Common myeloid progenitor, CD34-positive (primary cell): ENCODE measurements at regions not wholly inside any gene's neighbourhood (a gene's known extent, or its start where the extent isn't known, plus 50 kb on each side); places are given as distances from the start of the nearest gene placed in this dataset.

ENCODE experiments used
- CTCF ChIA-PET: fragments of 350-600 bp; sonication (Branson Sonifier 250); formaldehyde crosslinking; loops from one replicate; lab custom pipeline; 2021; ENCODE audit warnings: antibody characterized with exemption; lab: Charles Lee
- POLR2A ChIA-PET: fragments of 350-600 bp; sonication (Branson Sonifier 250); formaldehyde crosslinking; loops from one replicate; lab custom pipeline; 2021; ENCODE audit warnings: antibody characterized with exemption; lab: Charles Lee
- DNase-seq, 3 donors: peaks; one replicate each; pipeline versions ENCODE4 v3.0.0 to v3.0.0-alpha.2; 2013
- H3K27ac ChIP-seq, 2 experiments: 1 replicate in 1 of 2; 2 replicates in 1 of 2; pipeline ENCODE4 v1.7.0; 2013; ENCODE audit warnings: inconsistent platforms in 2 of 2, low read length in 2 of 2, mild to moderate bottlenecking in 2 of 2, low read depth in 1 of 2, moderate library complexity in 1 of 2; ENCODE audit not compliant: severe bottlenecking in 2 of 2, insufficient read depth in 1 of 2, poor library complexity in 1 of 2
- H3K27me3 ChIP-seq, 5 experiments: replicated peaks in 2 of 5; 1 replicate in 3 of 5; 2 replicates in 2 of 5; pipeline versions ENCODE4 v1.6.1 to v1.7.0; 2013; ENCODE audit warnings: low read length in 4 of 5, mild to moderate bottlenecking in 2 of 5, moderate library complexity in 2 of 5, inconsistent platforms in 1 of 5; ENCODE audit not compliant: insufficient read depth in 5 of 5, control insufficient read depth in 4 of 5
- H3K36me3 ChIP-seq, 4 experiments: 1 replicate in 2 of 4; 2 replicates in 2 of 4; pipeline versions ENCODE4 v1.6.1 to v1.7.0; 2013; ENCODE audit warnings: low read length in 3 of 4, control low read depth in 1 of 4, mild to moderate bottlenecking in 1 of 4; ENCODE audit not compliant: control insufficient read depth in 4 of 4, insufficient read depth in 4 of 4
- H3K4me1 ChIP-seq, 4 experiments: 1 replicate in 3 of 4; 2 replicates in 1 of 4; pipeline versions ENCODE4 v1.6.1 to v1.7.1; 2013; ENCODE audit warnings: low read length in 3 of 4, mild to moderate bottlenecking in 3 of 4, control low read depth in 1 of 4, inconsistent platforms in 1 of 4, moderate library complexity in 1 of 4; ENCODE audit not compliant: control insufficient read depth in 4 of 4, insufficient read depth in 4 of 4; ENCODE audit errors: control extremely low read depth in 1 of 4
- H3K4me3 ChIP-seq, 7 experiments: 1 replicate in 4 of 7; 2 replicates in 3 of 7; pipeline versions ENCODE4 v1.5.1 to v1.7.0; 2013; ENCODE audit warnings: mild to moderate bottlenecking in 7 of 7, low read length in 6 of 7, moderate library complexity in 6 of 7, inconsistent platforms in 2 of 7, low read depth in 2 of 7, control low read depth in 1 of 7; ENCODE audit not compliant: insufficient read depth in 4 of 7, control insufficient read depth in 1 of 7; ENCODE audit errors: extremely low read depth in 1 of 7
- H3K9me3 ChIP-seq, 5 experiments: 1 replicate in 4 of 5; 2 replicates in 1 of 5; pipeline versions ENCODE4 v1.6.1 to v1.7.1; 2013; ENCODE audit warnings: low read length in 4 of 5, mild to moderate bottlenecking in 2 of 5, inconsistent platforms in 1 of 5, low read depth in 1 of 5, moderate library complexity in 1 of 5; ENCODE audit not compliant: control insufficient read depth in 4 of 5, insufficient read depth in 2 of 5; ENCODE audit errors: control extremely low read depth in 1 of 5
- WGBS: methylation state at CpG from one replicate; pipeline ENCODE4 v1.1.5; 2013; ENCODE audit not compliant: insufficient coverage; 5-methylcytosine and 5-hydroxymethylcytosine counted together

DNA sequence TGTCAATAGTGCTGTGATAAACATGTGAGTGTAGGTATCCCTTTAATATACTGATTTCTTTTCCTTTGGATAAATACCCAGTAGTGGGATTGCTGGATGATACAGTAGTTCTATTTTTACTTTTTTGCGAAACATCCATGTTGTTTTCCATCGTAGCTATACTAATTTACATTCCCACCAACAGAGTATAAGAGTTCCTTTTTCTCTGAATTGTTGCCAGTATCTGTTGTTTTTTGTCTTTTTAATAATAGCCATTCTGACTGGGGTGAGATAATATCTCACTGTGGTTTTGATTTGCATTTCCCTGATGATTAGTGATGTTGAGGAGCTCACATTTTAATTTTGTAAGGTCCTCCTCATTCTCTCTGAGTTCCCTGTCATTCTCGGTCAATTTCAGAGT is 71.1 kb upstream of the NFIL3 start:
- H3K4me1 ChIP-seq: no peaks in the 10 kb centered on the region
- H3K9me3 ChIP-seq: peaks cover 0 to 3% (median 0%) of the 10 kb centered on the region in 5 experiments
- POLR2A ChIA-PET: no interaction called here
- no peak overlapping the region for H3K4me3 ChIP-seq
- DNase-seq: no peak
- CTCF ChIA-PET: no interaction called here
- peaks cover 0 to 3% (median 0%) of the 10 kb centered on the region in 5 experiments for H3K27me3 ChIP-seq
- no peaks in the 10 kb centered on the region for H3K36me3 ChIP-seq
- no peak overlapping the region for H3K27ac ChIP-seq
- WGBS: no CpG with 5 or more reads among the region's 3 CpGs

DNA sequence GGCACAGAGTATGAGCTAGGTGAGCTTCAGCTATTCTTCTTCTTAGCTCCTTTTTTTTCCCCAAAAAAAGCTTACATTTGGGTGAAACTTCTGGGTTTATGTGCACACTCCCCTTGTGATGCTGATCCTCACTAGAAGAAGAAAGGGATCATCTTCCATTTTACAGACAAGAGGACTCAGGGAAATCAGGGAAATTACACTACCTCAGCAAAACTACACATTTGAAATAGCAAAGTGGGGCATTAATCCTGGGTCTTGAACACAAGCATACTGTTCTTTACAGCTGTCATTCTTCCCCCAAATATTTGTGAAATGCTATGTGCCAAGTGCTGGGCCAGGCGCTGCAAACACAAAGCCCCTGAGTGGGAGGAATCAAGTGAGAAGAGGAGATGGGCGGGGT is 68.6 kb upstream of the NFIL3 start:
- 100% methylated on average over 1 of the region's 2 CpGs for WGBS
- Histone ChIP-seq H3K27me3 (peaks cover 0 to 3% (median 0%) of the 10 kb centered on the region in 5 experiments), H3K9me3 (peaks cover 0 to 3% (median 0%) of the 10 kb centered on the region in 5 experiments), H3K27ac (no peak overlapping the region), H3K4me1 (no peaks in the 10 kb centered on the region), H3K4me3 (no peak overlapping the region), H3K36me3 (no peaks in the 10 kb centered on the region)
- ChIA-PET POLR2A (no interaction called here), CTCF (interaction anchor here (1.2 to 1.3 kb wide), 2 partner anchors 22 to 35 kb away, joined by 4 read pairs; no protein-coding TSS in a partner anchor)
- no peak for DNase-seq

DNA sequence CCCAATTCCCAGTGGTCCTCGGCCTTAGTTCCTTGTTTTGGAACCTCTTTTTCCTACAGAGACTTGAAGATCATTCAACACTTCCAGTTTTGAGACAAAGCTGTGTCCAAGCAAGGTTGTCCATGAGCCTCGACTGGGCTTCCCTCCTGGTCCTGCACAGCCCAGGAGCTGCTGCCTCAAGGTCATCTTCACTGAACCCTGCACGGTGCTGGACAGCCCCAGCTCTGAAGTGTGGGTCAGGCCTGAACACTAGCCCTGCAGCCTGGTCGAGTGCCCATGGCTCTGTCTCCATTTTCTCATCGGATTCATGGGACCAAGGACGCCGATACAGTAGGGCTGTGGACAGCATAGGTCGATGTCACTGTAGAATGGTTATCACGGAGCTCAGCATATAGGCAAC is 68.0 kb upstream of the NFIL3 start:
- ChIA-PET CTCF (interaction anchor here (1.2 to 1.3 kb wide), 2 partner anchors 22 to 36 kb away, joined by 4 read pairs; no protein-coding TSS in a partner anchor), POLR2A (no interaction called here)
- Histone ChIP-seq H3K27me3 (peaks cover 0 to 3% (median 0%) of the 10 kb centered on the region in 5 experiments), H3K27ac (no peak overlapping the region), H3K9me3 (peaks cover 0 to 3% (median 0%) of the 10 kb centered on the region in 5 experiments), H3K4me3 (no peak overlapping the region), H3K36me3 (no peaks in the 10 kb centered on the region), H3K4me1 (no peaks in the 10 kb centered on the region)
- 95% methylated on average over 9 of the region's 9 CpGs for WGBS
- no peak for DNase-seq

DNA sequence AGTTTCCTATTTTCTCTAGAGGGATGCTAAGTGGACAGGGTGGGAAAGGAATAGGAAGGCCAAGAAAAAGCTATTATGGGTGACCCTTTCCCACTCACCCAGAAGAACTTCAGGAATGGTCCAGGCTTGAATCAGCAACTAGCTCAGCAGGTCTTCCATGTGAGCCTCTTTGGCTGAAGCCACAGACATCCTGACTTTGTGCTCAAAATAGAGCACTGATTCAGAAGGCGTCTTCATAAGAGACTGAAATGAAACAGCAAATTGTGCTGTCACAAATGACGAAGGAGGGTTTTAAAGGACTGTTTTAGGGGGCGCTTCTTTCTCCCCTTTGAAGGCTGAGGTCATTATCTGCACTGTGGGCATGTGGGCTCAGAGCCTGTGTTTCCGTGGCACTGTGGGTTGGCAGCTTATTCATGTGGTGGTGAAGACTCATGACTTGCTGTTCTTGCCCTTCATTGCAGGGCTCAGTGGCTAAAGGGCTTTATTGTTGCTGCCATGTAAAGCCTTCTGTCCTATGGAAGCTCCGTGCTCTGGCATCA is 65.8 kb upstream of the NFIL3 start:
- peaks cover 0 to 1% (median 0%) of the 10 kb centered on the region in 5 experiments for H3K9me3 ChIP-seq
- no peak overlapping the region for H3K4me3 ChIP-seq
- H3K27ac ChIP-seq: no peak overlapping the region
- WGBS: 25% methylated on average over 4 of the region's 5 CpGs
- peaks cover 0 to 3% (median 0%) of the 10 kb centered on the region in 5 experiments for H3K27me3 ChIP-seq
- peak; percentile 10 to 66 (median 53) for DNase-seq
- H3K4me1 ChIP-seq: no peaks in the 10 kb centered on the region
- CTCF ChIA-PET: no interaction called here
- no peaks in the 10 kb centered on the region for H3K36me3 ChIP-seq
- POLR2A ChIA-PET: no interaction called here

DNA sequence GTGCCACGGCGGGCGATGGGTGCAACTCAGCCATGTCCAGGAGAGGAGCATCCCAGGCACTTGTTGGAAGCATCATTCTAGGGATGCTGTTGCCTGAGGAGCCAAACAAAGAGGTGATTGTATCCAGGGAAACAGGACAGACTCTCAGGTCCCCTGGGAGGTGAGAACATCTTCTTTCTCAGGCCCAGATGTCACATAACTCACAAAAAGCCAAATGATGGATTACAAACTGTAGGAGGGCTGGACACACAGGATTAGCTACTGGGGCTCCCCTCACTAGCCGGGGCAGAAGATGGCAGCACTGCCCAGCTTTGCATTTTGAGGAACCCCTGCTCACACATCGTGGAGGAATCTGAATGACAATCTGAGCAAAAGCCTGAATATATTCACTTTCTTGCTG is 64.7 kb upstream of the NFIL3 start:
- Histone ChIP-seq H3K36me3 (no peaks in the 10 kb centered on the region), H3K9me3 (no peaks in the 10 kb centered on the region), H3K27ac (no peak overlapping the region), H3K4me3 (no peak overlapping the region), H3K4me1 (no peaks in the 10 kb centered on the region), H3K27me3 (peaks cover 0 to 3% (median 0%) of the 10 kb centered on the region in 5 experiments)
- 99% methylated on average over 5 of the region's 5 CpGs for WGBS
- ChIA-PET POLR2A (no interaction called here), CTCF (no interaction called here)
- DNase-seq: no peak

DNA sequence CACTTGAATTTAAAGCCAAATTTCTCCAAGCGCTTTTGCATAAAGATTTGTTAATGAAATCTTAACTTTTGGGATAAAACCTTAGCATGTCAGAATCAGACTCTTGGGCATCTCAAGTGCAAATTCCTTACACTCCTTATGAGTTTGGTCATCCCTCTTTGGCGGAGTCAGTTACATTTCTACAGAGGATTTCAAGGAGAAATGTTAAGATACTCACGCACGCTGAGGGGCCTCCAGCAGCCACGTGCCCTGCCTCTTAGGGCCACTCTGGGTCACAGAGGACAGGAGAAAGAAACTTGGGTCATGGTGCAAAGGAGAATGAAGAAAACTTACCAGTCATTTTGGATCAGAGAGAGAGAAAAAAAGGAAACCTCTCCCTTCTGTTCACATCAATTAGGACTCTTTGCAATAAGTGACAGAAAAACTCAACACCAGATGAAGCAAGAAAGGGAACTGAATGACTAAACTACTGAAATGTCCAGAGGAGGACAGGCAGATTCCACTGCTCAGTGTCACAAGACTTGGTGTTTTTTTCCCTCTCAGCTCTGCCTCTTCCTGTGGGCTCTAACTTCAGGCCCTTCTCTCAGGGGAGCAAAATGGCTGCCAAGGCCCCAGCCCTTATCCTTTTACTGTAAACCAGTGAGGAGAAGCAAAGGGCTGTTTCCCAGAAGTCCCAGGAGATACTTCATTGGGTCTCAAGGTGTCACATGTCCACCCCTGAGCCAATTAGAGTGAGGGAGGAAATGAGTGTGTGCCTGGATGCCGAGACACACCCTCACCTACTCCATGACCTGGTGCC is 63.3 kb upstream of the NFIL3 start:
- Histone ChIP-seq H3K27me3 (peaks cover 0 to 3% (median 0%) of the 10 kb centered on the region in 5 experiments), H3K4me3 (no peak overlapping the region), H3K9me3 (no peaks in the 10 kb centered on the region), H3K27ac (no peak overlapping the region), H3K4me1 (no peaks in the 10 kb centered on the region), H3K36me3 (no peaks in the 10 kb centered on the region)
- POLR2A ChIA-PET: no interaction called here
- 100% methylated on average over 4 of the region's 6 CpGs for WGBS
- DNase-seq: no peak
- CTCF ChIA-PET: no interaction called here

DNA sequence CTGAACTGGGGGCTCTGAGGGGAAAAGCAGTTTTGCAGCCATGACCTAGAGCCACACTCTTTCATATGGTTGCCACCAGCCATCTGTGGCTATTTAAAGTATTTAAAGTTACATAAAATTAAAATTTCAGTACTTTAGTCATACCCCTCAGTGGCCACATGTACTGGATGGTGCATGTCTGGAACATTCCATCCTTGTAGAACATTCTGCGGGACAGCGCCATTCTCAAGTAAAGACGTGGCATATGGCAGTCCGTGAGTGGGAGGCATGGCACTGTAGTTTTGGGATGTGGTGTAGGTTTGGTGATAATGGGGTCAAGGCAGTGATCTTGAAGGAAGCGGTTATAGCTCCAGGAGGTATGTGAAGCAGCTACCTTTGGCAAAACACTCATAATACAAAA is 61.4 kb upstream of the NFIL3 start:
- peaks cover 0 to 2% (median 0%) of the 10 kb centered on the region in 4 experiments for H3K4me1 ChIP-seq
- H3K4me3 ChIP-seq: no peak overlapping the region
- no peaks in the 10 kb centered on the region for H3K9me3 ChIP-seq
- WGBS: 100% methylated on average over 3 of the region's 5 CpGs
- ChIA-PET CTCF (no interaction called here), POLR2A (no interaction called here)
- no peak overlapping the region for H3K27ac ChIP-seq
- H3K27me3 ChIP-seq: peaks cover 0 to 2% (median 0%) of the 10 kb centered on the region in 5 experiments
- H3K36me3 ChIP-seq: no peaks in the 10 kb centered on the region
- no peak for DNase-seq
